ENCODE measurements at regions not wholly inside any gene's neighbourhood (a gene's known extent, or its start where the extent isn't known, plus 50 kb on each side); places are given as distances from the start of the nearest gene placed in this dataset.

GRCh38 chr7:49631960-49632359 is 141.5 kb upstream of the VWC2 start:
- H2BK5ac ChIP-seq (ENCODE audit: low read depth, low read length, poor library complexity, severe bottlenecking) = no peak overlapping the region
- no peak overlapping the region for H3K56ac ChIP-seq (ENCODE audit: extremely low read depth, insufficient read depth, low read length)
- ChIA-PET POLR2A (ENCODE audit: unreplicated experiment) (no interaction called here), CTCF (no interaction called here)
- H3K9ac ChIP-seq (ENCODE audit: low read depth, low read length) = no peak overlapping the region
- no peak overlapping the region for H3K4me3 ChIP-seq (ENCODE audit: insufficient read depth, low read depth, low read length)
- H2AFZ ChIP-seq (replicated peaks; ENCODE audit: low read length, poor library complexity) = no peak overlapping the region
- TF ChIP-seq SMC3 (IDR thresholded peaks at IDR 0.05; ENCODE audit: low read depth, low read length) (no peak), MAFK (IDR thresholded peaks at IDR 0.05; ENCODE audit: low read depth, low read length) (no peak), RFX5 (IDR thresholded peaks at IDR 0.05; ENCODE audit: low read depth, low read length) (no peak), ELK1 (IDR thresholded peaks at IDR 0.05; ENCODE audit: borderline replicate concordance, low read depth, low read length) (no peak), BHLHE40 (IDR thresholded peaks at IDR 0.05; ENCODE audit: low read depth, low read length) (no peak), MAZ (IDR thresholded peaks at IDR 0.05; ENCODE audit: borderline replicate concordance, low read depth, low read length) (no peak), CHD1 (IDR thresholded peaks at IDR 0.05; ENCODE audit: low read depth, low read length) (no peak), USF2 (IDR thresholded peaks at IDR 0.05; ENCODE audit: low read depth, low read length) (no peak), MXI1 (IDR thresholded peaks at IDR 0.05; ENCODE audit: borderline replicate concordance, low read depth, low read length) (no peak), CEBPB (IDR thresholded peaks at IDR 0.05; ENCODE audit: low read depth, low read length) (no peak), FOS (IDR thresholded peaks at IDR 0.05; ENCODE audit: low read depth, low read length) (no peak), POLR2A (IDR thresholded peaks at IDR 0.05; ENCODE audit: low read depth, low read length) (no peak), NFE2L2 (IDR thresholded peaks at IDR 0.05; ENCODE audit: low read depth, low read length) (no peak), CTCF (conservative IDR thresholded peaks at IDR 0.05; ENCODE audit: low read depth, low read length) (no peak), RAD21 (IDR thresholded peaks at IDR 0.05; ENCODE audit: low read length) (no peak), RCOR1 (IDR thresholded peaks at IDR 0.05; ENCODE audit: insufficient replicate concordance, low read length) (no peak)
- no peak overlapping the region for H3K18ac ChIP-seq (ENCODE audit: low read depth, low read length)
- H2BK15ac ChIP-seq (ENCODE audit: low read depth, low read length) = no peak overlapping the region
- ATAC-seq (ENCODE audit: low read depth) = no peak
- no peaks in the 10 kb centered on the region for H3K9me1 ChIP-seq (ENCODE audit: insufficient read depth, low read length)
- intact Hi-C loops (cut with micrococcal nuclease) = no loop called here
- H3K27ac ChIP-seq (ENCODE audit: insufficient read depth, low read length) = no peak overlapping the region
- no peak overlapping the region for H4K91ac ChIP-seq (ENCODE audit: insufficient read depth, low read depth, low read length)
- no peak overlapping the region for H2BK120ac ChIP-seq (ENCODE audit: low read depth, low read length)
- no peak overlapping the region for H3K4me2 ChIP-seq (ENCODE audit: low read depth, low read length)
- BruUV-seq (replicated peaks) = no TSS peak
- in situ Hi-C loops (cut with MboI; ENCODE audit: low sequenced_read_pairs) = no loop called here
- H3K9me3 ChIP-seq (ENCODE audit: control insufficient read depth, insufficient read depth, low read length) = peaks cover 9% of the 10 kb centered on the region
- H3K36me3 ChIP-seq (ENCODE audit: control insufficient read depth, insufficient read depth, low read length) = no peaks in the 10 kb centered on the region
- dilution Hi-C loops (cut with HindIII; ENCODE audit: low sequenced_read_pairs, unreplicated experiment) = no loop called here
- no CpG with 5 or more reads among the region's 8 CpGs for WGBS, 2 experiments (ENCODE audit: extremely low coverage in 2 of 2, insufficient read length in 1 of 2)
- H2BK20ac ChIP-seq (ENCODE audit: low read depth, low read length) = no peak overlapping the region
- no peak overlapping the region for H3K4ac ChIP-seq (ENCODE audit: low read depth, low read length)
- H3K14ac ChIP-seq (replicated peaks; ENCODE audit: low read depth, low read length) = no peak overlapping the region
- H4K8ac ChIP-seq (ENCODE audit: low read depth in 2 of 2, low read length in 2 of 2) = no peak overlapping the region
- H4K5ac ChIP-seq (ENCODE audit: low read depth, low read length) = no peak overlapping the region
- H3K23ac ChIP-seq (ENCODE audit: low read depth, low read length) = no peak overlapping the region
- DNase-seq = no peak
- H3K79me1 ChIP-seq (ENCODE audit: low read depth in 1 of 2, low read length in 2 of 2) = no peaks in the 10 kb centered on the region
- no peak overlapping the region for H2AK5ac ChIP-seq (ENCODE audit: low read depth, low read length)
- no peaks in the 10 kb centered on the region for H3K4me1 ChIP-seq (ENCODE audit: control insufficient read depth, insufficient read depth, low read length)
- no peaks in the 10 kb centered on the region for H3K27me3 ChIP-seq (ENCODE audit: control insufficient read depth, insufficient read depth, low read length)
- no peaks in the 10 kb centered on the region for H4K20me1 ChIP-seq (ENCODE audit: insufficient read depth, low read length)
- H2AK9ac ChIP-seq (replicated peaks; ENCODE audit: low read depth, low read length, poor library complexity) = no peak overlapping the region

Measured in IMR-90 (cell line).